ENCODE measurements at regions not wholly inside any gene's neighbourhood (a gene's known extent, or its start where the extent isn't known, plus 50 kb on each side); places are given as distances from the start of the nearest gene placed in this dataset.

- peaks cover 7% of the 10 kb centered on the region; the same call in 1 of the 2 replicates for H3K4me1 ChIP-seq (ENCODE audit: control insufficient read depth, insufficient read depth, low read length)
- no peak overlapping the region for H3K4me3 ChIP-seq (ENCODE audit: low read length)
- no peaks in the 10 kb centered on the region for H3K9me3 ChIP-seq (ENCODE audit: control insufficient read depth, insufficient read depth, low read length)
- no peak for DNase-seq (ENCODE audit: low read depth, low spot score)
- no peaks in the 10 kb centered on the region for H3K27me3 ChIP-seq (ENCODE audit: control insufficient read depth, insufficient read depth, low read length)
- no peak overlapping the region for H3K27ac ChIP-seq (ENCODE audit: low read length)
- no peaks in the 10 kb centered on the region for H3K36me3 ChIP-seq (ENCODE audit: control insufficient read depth, insufficient read depth, low read length)
- WGBS (ENCODE audit: insufficient coverage, insufficient read length): no CpG with 5 or more reads among the region's 4 CpGs
Measured at GRCh38 chr12:66879409-66879808, 200.5 kb upstream of the GRIP1 start.

GRCh38 chr12:66881386-66881785 is 202.5 kb upstream of the GRIP1 start:
- Histone ChIP-seq H3K9me3 (ENCODE audit: control insufficient read depth, insufficient read depth, low read length) (no peaks in the 10 kb centered on the region), H3K27ac (ENCODE audit: low read length) (no peak overlapping the region), H3K4me3 (ENCODE audit: low read length) (no peak overlapping the region), H3K36me3 (ENCODE audit: control insufficient read depth, insufficient read depth, low read length) (no peaks in the 10 kb centered on the region), H3K4me1 (ENCODE audit: control insufficient read depth, insufficient read depth, low read length) (peaks cover 8% of the 10 kb centered on the region; the same call in 1 of the 2 replicates), H3K27me3 (ENCODE audit: control insufficient read depth, insufficient read depth, low read length) (no peaks in the 10 kb centered on the region)
- no peak for DNase-seq (ENCODE audit: low read depth, low spot score)

- WGBS (ENCODE audit: insufficient coverage, insufficient read length): no CpG with 5 or more reads among the region's 11 CpGs
- Histone ChIP-seq H3K27ac (ENCODE audit: low read length) (no peak overlapping the region), H3K36me3 (ENCODE audit: control insufficient read depth, insufficient read depth, low read length) (no peaks in the 10 kb centered on the region), H3K27me3 (ENCODE audit: control insufficient read depth, insufficient read depth, low read length) (no peaks in the 10 kb centered on the region), H3K9me3 (ENCODE audit: control insufficient read depth, insufficient read depth, low read length) (no peaks in the 10 kb centered on the region), H3K4me1 (ENCODE audit: control insufficient read depth, insufficient read depth, low read length) (peaks cover 1% of the 10 kb centered on the region; the same call in 1 of the 2 replicates), H3K4me3 (ENCODE audit: low read length) (no peak overlapping the region)
- DNase-seq (ENCODE audit: low read depth, low spot score): no peak
Measured at GRCh38 chr12:66884091-66884490, 205.2 kb upstream of the GRIP1 start.

- Histone ChIP-seq H3K27ac (ENCODE audit: low read length) (no peak overlapping the region), H3K9me3 (ENCODE audit: control insufficient read depth, insufficient read depth, low read length) (no peaks in the 10 kb centered on the region), H3K4me1 (ENCODE audit: control insufficient read depth, insufficient read depth, low read length) (peaks cover 1% of the 10 kb centered on the region; the same call in 1 of the 2 replicates), H3K4me3 (ENCODE audit: low read length) (no peak overlapping the region), H3K36me3 (ENCODE audit: control insufficient read depth, insufficient read depth, low read length) (no peaks in the 10 kb centered on the region), H3K27me3 (ENCODE audit: control insufficient read depth, insufficient read depth, low read length) (no peaks in the 10 kb centered on the region)
- no CpG with 5 or more reads among the region's 13 CpGs for WGBS (ENCODE audit: insufficient coverage, insufficient read length)
- no peak for DNase-seq (ENCODE audit: low read depth, low spot score)
Measured at GRCh38 chr12:66885115-66885875, 206.4 kb upstream of the GRIP1 start.

GRCh38 chr12:66896797-66897196 is 217.9 kb upstream of the GRIP1 start:
- no peaks in the 10 kb centered on the region for H3K9me3 ChIP-seq (ENCODE audit: control insufficient read depth, insufficient read depth, low read length)

GRCh38 chr12:66898700-66899469 is 220.0 kb upstream of the GRIP1 start:
- no peaks in the 10 kb centered on the region; the same call in 1 of the 2 replicates for H3K27me3 ChIP-seq (ENCODE audit: control insufficient read depth, insufficient read depth, low read length)
- no peaks in the 10 kb centered on the region for H3K4me1 ChIP-seq (ENCODE audit: control insufficient read depth, insufficient read depth, low read length)
- no peaks in the 10 kb centered on the region for H3K36me3 ChIP-seq (ENCODE audit: control insufficient read depth, insufficient read depth, low read length)
- no CpG with 5 or more reads among the region's 3 CpGs for WGBS (ENCODE audit: insufficient coverage, insufficient read length)
- H3K9me3 ChIP-seq (ENCODE audit: control insufficient read depth, insufficient read depth, low read length): no peaks in the 10 kb centered on the region
- H3K4me3 ChIP-seq (ENCODE audit: low read length): no peak overlapping the region
- no peak overlapping the region for H3K27ac ChIP-seq (ENCODE audit: low read length)
- no peak for DNase-seq (ENCODE audit: low read depth, low spot score)

More at GRCh38 chr12:66896797-66897196, 217.9 kb upstream of the GRIP1 start:
- H3K27me3 ChIP-seq (ENCODE audit: control insufficient read depth, insufficient read depth, low read length): no peaks in the 10 kb centered on the region; the same call in 1 of the 2 replicates
- H3K4me3 ChIP-seq (ENCODE audit: low read length): no peak overlapping the region
- H3K27ac ChIP-seq (ENCODE audit: low read length): no peak overlapping the region
- H3K36me3 ChIP-seq (ENCODE audit: control insufficient read depth, insufficient read depth, low read length): no peaks in the 10 kb centered on the region
- no CpG with 5 or more reads among the region's 8 CpGs for WGBS (ENCODE audit: insufficient coverage, insufficient read length)
- no peaks in the 10 kb centered on the region for H3K4me1 ChIP-seq (ENCODE audit: control insufficient read depth, insufficient read depth, low read length)
- DNase-seq (ENCODE audit: low read depth, low spot score): no peak

GRCh38 chr12:66899588-66899987 is 220.7 kb upstream of the GRIP1 start:
- Histone ChIP-seq H3K36me3 (ENCODE audit: control insufficient read depth, insufficient read depth, low read length) (no peaks in the 10 kb centered on the region), H3K27me3 (ENCODE audit: control insufficient read depth, insufficient read depth, low read length) (no peaks in the 10 kb centered on the region; the same call in 1 of the 2 replicates), H3K4me3 (ENCODE audit: low read length) (no peak overlapping the region), H3K9me3 (ENCODE audit: control insufficient read depth, insufficient read depth, low read length) (no peaks in the 10 kb centered on the region), H3K27ac (ENCODE audit: low read length) (no peak overlapping the region), H3K4me1 (ENCODE audit: control insufficient read depth, insufficient read depth, low read length) (no peaks in the 10 kb centered on the region)
- DNase-seq (ENCODE audit: low read depth, low spot score): no peak

- WGBS (ENCODE audit: insufficient coverage, insufficient read length): no CpG with 5 or more reads among the region's 2 CpGs
- no peaks in the 10 kb centered on the region for H3K36me3 ChIP-seq (ENCODE audit: control insufficient read depth, insufficient read depth, low read length)
- no peak overlapping the region for H3K4me3 ChIP-seq (ENCODE audit: low read length)
- no peaks in the 10 kb centered on the region; the same call in 1 of the 2 replicates for H3K27me3 ChIP-seq (ENCODE audit: control insufficient read depth, insufficient read depth, low read length)
- DNase-seq (ENCODE audit: low read depth, low spot score): no peak
- H3K27ac ChIP-seq (ENCODE audit: low read length): no peak overlapping the region
- H3K4me1 ChIP-seq (ENCODE audit: control insufficient read depth, insufficient read depth, low read length): no peaks in the 10 kb centered on the region
- no peaks in the 10 kb centered on the region for H3K9me3 ChIP-seq (ENCODE audit: control insufficient read depth, insufficient read depth, low read length)
Measured at GRCh38 chr12:66900616-66901015, 221.7 kb upstream of the GRIP1 start.

GRCh38 chr12:66901138-66901932 is 222.5 kb upstream of the GRIP1 start:
- Histone ChIP-seq H3K4me1 (ENCODE audit: control insufficient read depth, insufficient read depth, low read length) (no peaks in the 10 kb centered on the region), H3K27me3 (ENCODE audit: control insufficient read depth, insufficient read depth, low read length) (no peaks in the 10 kb centered on the region; the same call in 1 of the 2 replicates), H3K27ac (ENCODE audit: low read length) (no peak overlapping the region), H3K4me3 (ENCODE audit: low read length) (no peak overlapping the region), H3K36me3 (ENCODE audit: control insufficient read depth, insufficient read depth, low read length) (no peaks in the 10 kb centered on the region), H3K9me3 (ENCODE audit: control insufficient read depth, insufficient read depth, low read length) (no peaks in the 10 kb centered on the region)
- WGBS (ENCODE audit: insufficient coverage, insufficient read length): no CpG with 5 or more reads among the region's 4 CpGs
- DNase-seq (ENCODE audit: low read depth, low spot score): no peak

- no peaks in the 10 kb centered on the region for H3K4me1 ChIP-seq (ENCODE audit: control insufficient read depth, insufficient read depth, low read length)
- H3K27me3 ChIP-seq (ENCODE audit: control insufficient read depth, insufficient read depth, low read length): no peaks in the 10 kb centered on the region; the same call in 1 of the 2 replicates
- no peaks in the 10 kb centered on the region for H3K36me3 ChIP-seq (ENCODE audit: control insufficient read depth, insufficient read depth, low read length)
- no peak overlapping the region for H3K27ac ChIP-seq (ENCODE audit: low read length)
- H3K9me3 ChIP-seq (ENCODE audit: control insufficient read depth, insufficient read depth, low read length): no peaks in the 10 kb centered on the region
- DNase-seq (ENCODE audit: low read depth, low spot score): no peak
- H3K4me3 ChIP-seq (ENCODE audit: low read length): no peak overlapping the region
Measured at GRCh38 chr12:66902020-66902419, 223.1 kb upstream of the GRIP1 start.
